GOT3 (cell line): ENCODE measurements at regions not wholly inside any gene's neighbourhood (a gene's known extent, or its start where the extent isn't known, plus 50 kb on each side); places are given as distances from the start of the nearest gene placed in this dataset.
"Not testable (repeated sequence)": the region's sequence is repeated elsewhere in the genome, so short reads cannot be mapped to it uniquely, and the experiment has no call there.

ENCODE experiments used
- DNase-seq: peaks from one replicate; lab custom pipeline; 2025; ENCODE audit warnings: mixed read lengths; lab: John Stamatoyannopoulos, UW

GRCh38 chr19:31529121-31529520 is 179.9 kb upstream of the TSHZ3 start:
- DNase-seq: no peak

GRCh38 chr19:31530781-31531180 is 181.5 kb upstream of the TSHZ3 start:
- DNase-seq: no peak

GRCh38 chr19:31531326-31531725 is 182.1 kb upstream of the TSHZ3 start:
- DNase-seq: no peak

GRCh38 chr19:31532034-31532433 is 182.8 kb upstream of the TSHZ3 start:
- DNase-seq: no peak

- no peak for DNase-seq
Measured at GRCh38 chr19:31533114-31533513, 183.9 kb upstream of the TSHZ3 start.

GRCh38 chr19:31534231-31534630 is 185.0 kb upstream of the TSHZ3 start:
- no peak for DNase-seq

- no peak for DNase-seq
Measured at GRCh38 chr19:31534786-31535657, 185.8 kb upstream of the TSHZ3 start.

GRCh38 chr19:31535691-31536460 is 186.6 kb upstream of the TSHZ3 start:
- no peak for DNase-seq

GRCh38 chr19:31537136-31537535 is 187.9 kb upstream of the TSHZ3 start:
- DNase-seq: no peak

GRCh38 chr19:31537902-31538301 is 188.7 kb upstream of the TSHZ3 start:
- DNase-seq: not testable (repeated sequence)

GRCh38 chr19:31538879-31539278 is 189.6 kb upstream of the TSHZ3 start:
- DNase-seq: no peak

- DNase-seq: no peak
Measured at GRCh38 chr19:31539386-31539785, 190.2 kb upstream of the TSHZ3 start.

GRCh38 chr19:31541396-31541795 is 192.2 kb upstream of the TSHZ3 start:
- no peak for DNase-seq

- DNase-seq: no peak
Measured at GRCh38 chr19:31543456-31543855, 194.2 kb upstream of the TSHZ3 start.

GRCh38 chr19:31545777-31546176 is 196.5 kb upstream of the TSHZ3 start:
- no peak for DNase-seq

GRCh38 chr19:31546205-31546960 is 197.1 kb upstream of the TSHZ3 start:
- DNase-seq: no peak

GRCh38 chr19:31548941-31549340 is 199.7 kb upstream of the TSHZ3 start:
- DNase-seq: no peak

GRCh38 chr19:31553112-31553845 is 204.0 kb upstream of the TSHZ3 start:
- DNase-seq: no peak

GRCh38 chr19:31553846-31554215 is 204.6 kb upstream of the TSHZ3 start:
- no peak for DNase-seq

- DNase-seq: no peak
Measured at GRCh38 chr19:31554360-31554759, 205.1 kb upstream of the TSHZ3 start.

GRCh38 chr19:31555634-31556215 is 206.5 kb upstream of the TSHZ3 start:
- no peak for DNase-seq
